ENCODE measurements at regions not wholly inside any gene's neighbourhood (a gene's known extent, or its start where the extent isn't known, plus 50 kb on each side); places are given as distances from the start of the nearest gene placed in this dataset.

DNA sequence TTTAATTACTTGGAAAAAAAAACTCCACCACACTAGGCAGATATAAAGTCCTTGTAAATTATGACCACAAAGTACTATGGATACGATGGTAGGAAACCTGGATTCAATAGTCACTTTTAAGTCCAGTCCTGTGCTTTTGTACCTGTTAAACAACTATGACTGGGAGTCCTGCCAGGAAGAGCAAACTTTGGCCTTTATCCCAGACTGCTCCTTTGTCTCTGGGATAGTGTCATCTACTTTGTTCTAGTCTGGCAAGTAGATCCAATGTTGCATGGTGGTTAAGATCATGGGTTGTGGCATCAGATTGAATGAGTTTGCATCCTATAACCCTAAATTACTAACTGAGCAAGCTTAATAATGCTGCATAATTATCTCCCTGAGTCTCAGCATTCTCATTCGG, 175.3 kb upstream of the FGF13 start (continued):
- TF ChIP-seq ZKSCAN8 (CRISPR knock-in tag; IDR thresholded peaks at IDR 0.05; ENCODE audit: borderline replicate concordance), result no peak
- TF ChIP-seq KMT2B (CRISPR knock-in tag; IDR thresholded peaks at IDR 0.05), result no peak
- TF ChIP-seq ZFP41 (CRISPR knock-in tag; IDR thresholded peaks at IDR 0.05; ENCODE audit: borderline replicate concordance), result no peak
- no peak for TF ChIP-seq CEBPG (CRISPR knock-in tag; IDR thresholded peaks at IDR 0.05)
- TF ChIP-seq ZNF839 (CRISPR knock-in tag; IDR thresholded peaks at IDR 0.05; ENCODE audit: borderline replicate concordance), result no peak
- TF ChIP-seq GFI1 (CRISPR knock-in tag; IDR thresholded peaks at IDR 0.05; ENCODE audit: borderline replicate concordance), result no peak

DNA sequence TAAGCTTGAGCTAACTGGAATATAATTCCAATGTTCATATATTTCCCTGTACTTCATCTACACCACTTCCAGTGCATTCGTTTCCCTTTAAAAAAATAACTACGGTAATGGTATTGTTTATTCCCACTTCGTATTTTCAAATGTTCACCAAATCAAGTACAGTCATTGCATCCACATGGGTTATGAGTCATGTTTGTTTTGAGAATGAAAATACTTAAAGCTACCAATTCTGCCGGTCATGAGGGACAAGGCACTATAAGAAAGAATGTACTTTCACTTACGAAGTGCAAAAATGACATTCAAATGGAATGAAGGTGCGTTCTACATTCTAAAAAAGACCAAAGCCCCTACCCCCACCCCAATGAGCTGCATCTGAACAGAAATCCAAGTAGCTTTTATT, 174.4 kb upstream of the FGF13 start:
- in situ Hi-C loops (cut with HindIII; ENCODE audit: extremely low pct_ligation_motif_present, low pct_unique_long_range_greater_than_20kb), result no loop called here
- POLR2A ChIA-PET, result no interaction called here
- H3K9me3 ChIP-seq (ENCODE audit: low read length), result no peaks in the 10 kb centered on the region
- BruUV-seq (replicated peaks), result no TSS peak
- no peak overlapping the region for H3K9ac ChIP-seq (ENCODE audit: insufficient read depth, low read depth, low read length)
- H3K4me1 ChIP-seq (ENCODE audit: insufficient read depth, low read length), result no peaks in the 10 kb centered on the region
- CTCF ChIA-PET (ENCODE audit: low intra/inter-chr PET ratio, low total read pairs), result no interaction called here
- TF ChIP-seq GFI1 (CRISPR knock-in tag; IDR thresholded peaks at IDR 0.05; ENCODE audit: borderline replicate concordance) (no peak), SP4 (CRISPR knock-in tag; IDR thresholded peaks at IDR 0.05) (no peak), ZBTB21 (CRISPR knock-in tag; IDR thresholded peaks at IDR 0.05) (no peak), IKZF4 (CRISPR knock-in tag; IDR thresholded peaks at IDR 0.05; ENCODE audit: borderline replicate concordance, low read depth, not compliant biosample characterization) (no peak), MTF2 (CRISPR knock-in tag; IDR thresholded peaks at IDR 0.05; ENCODE audit: borderline replicate concordance) (no peak), TRIM22 (IDR thresholded peaks at IDR 0.05) (no peak), TRAFD1 (CRISPR knock-in tag; IDR thresholded peaks at IDR 0.05; ENCODE audit: borderline replicate concordance) (no peak), ZNF224 (CRISPR knock-in tag; IDR thresholded peaks at IDR 0.05) (no peak), ZNF317 (CRISPR knock-in tag; IDR thresholded peaks at IDR 0.05) (no peak), KLF13 (CRISPR knock-in tag; IDR thresholded peaks at IDR 0.05) (no peak), ZFY (CRISPR knock-in tag; IDR thresholded peaks at IDR 0.05) (no peak), SMAD1 (CRISPR knock-in tag; IDR thresholded peaks at IDR 0.05; ENCODE audit: borderline replicate concordance, low read depth) (no peak), CHCHD3 (CRISPR knock-in tag; IDR thresholded peaks at IDR 0.05) (no peak)
- TF ChIP-seq, protein P1, sequence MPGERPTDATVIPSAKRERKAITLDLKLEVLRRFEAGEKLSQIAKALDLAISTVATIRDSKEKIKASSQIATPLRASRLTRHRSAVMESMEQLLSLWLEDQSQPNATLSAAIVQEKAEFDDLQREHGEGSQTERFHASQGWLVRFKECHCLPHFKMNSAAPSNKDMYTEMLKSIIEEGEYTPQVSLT (CRISPR knock-in tag; IDR thresholded peaks at IDR 0.05; ENCODE audit: borderline replicate concordance, low read depth), result no peak
- TF ChIP-seq, protein P2, sequence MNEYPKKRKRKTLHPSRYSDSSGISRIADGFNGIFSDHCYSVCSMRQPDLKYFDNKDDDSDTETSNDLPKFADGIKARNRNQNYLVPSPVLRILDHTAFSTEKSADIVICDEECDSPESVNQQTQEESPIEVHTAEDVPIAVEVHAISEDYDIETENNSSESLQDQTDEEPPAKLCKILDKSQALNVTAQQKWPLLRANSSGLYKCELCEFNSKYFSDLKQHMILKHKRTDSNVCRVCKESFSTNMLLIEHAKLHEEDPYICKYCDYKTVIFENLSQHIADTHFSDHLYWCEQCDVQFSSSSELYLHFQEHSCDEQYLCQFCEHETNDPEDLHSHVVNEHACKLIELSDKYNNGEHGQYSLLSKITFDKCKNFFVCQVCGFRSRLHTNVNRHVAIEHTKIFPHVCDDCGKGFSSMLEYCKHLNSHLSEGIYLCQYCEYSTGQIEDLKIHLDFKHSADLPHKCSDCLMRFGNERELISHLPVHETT (CRISPR knock-in tag; conservative IDR thresholded peaks at IDR 0.05), result no peak
- TF ChIP-seq, protein P3, sequence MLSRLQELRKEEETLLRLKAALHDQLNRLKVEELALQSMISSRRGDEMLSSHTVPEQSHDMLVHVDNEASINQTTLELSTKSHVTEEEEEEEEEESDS (CRISPR knock-in tag; IDR thresholded peaks at IDR 0.05; ENCODE audit: borderline replicate concordance), result no peak
- no peak overlapping the region for H3K4me2 ChIP-seq (ENCODE audit: low read depth, low read length)
- no peak for ATAC-seq
- FAIRE-seq, result no peak
- no peaks in the 10 kb centered on the region for H3K27me3 ChIP-seq (ENCODE audit: control insufficient read depth in 1 of 2, insufficient read depth in 2 of 2, low read length in 2 of 2)
- H3K4me3 ChIP-seq (replicated peaks in 1 of 3; ENCODE audit: insufficient read depth in 1 of 3, low read depth in 2 of 3, low read length in 3 of 3), result no peak overlapping the region
- H3K79me2 ChIP-seq (ENCODE audit: insufficient read depth, low read length), result no peaks in the 10 kb centered on the region
- no peaks in the 10 kb centered on the region for H4K20me1 ChIP-seq (ENCODE audit: insufficient read depth, low read length)
- 2% methylated on average over 6 of the region's 6 CpGs for WGBS (ENCODE audit: low lambda C conversion rate)
- no peak overlapping the region for H3K27ac ChIP-seq (ENCODE audit: extremely low read length, insufficient read depth, low read length)
- H2AFZ ChIP-seq (ENCODE audit: low read length), result no peak overlapping the region
- DNase-seq (ENCODE audit: low spot score), result no peak
- no peaks in the 10 kb centered on the region for H3K36me3 ChIP-seq (replicated peaks in 1 of 2; ENCODE audit: control insufficient read depth in 1 of 2, insufficient read depth in 2 of 2, low read length in 2 of 2)
- intact Hi-C loops (cut with micrococcal nuclease; ENCODE audit: unreplicated experiment), result no loop called here

Measured in HepG2 (cell line).